H9 (cell line): ENCODE measurements at regions not wholly inside any gene's neighbourhood (a gene's known extent, or its start where the extent isn't known, plus 50 kb on each side); places are given as distances from the start of the nearest gene placed in this dataset.

Experiments used
- DNase-seq: peaks from one replicate; pipeline ENCODE4 v3.0.0-alpha.2; 2017
- H2AFZ ChIP-seq: one replicate; pipeline ENCODE4 v1.6.1; 2013; ENCODE audit warnings: mild to moderate bottlenecking, low read length, control low read depth, moderate library complexity
- H2AK5ac ChIP-seq: 2 replicates; pipeline ENCODE4 v1.6.1; 2013; ENCODE audit warnings: low read length, control low read depth, mixed read lengths; ENCODE audit not compliant: insufficient read length
- H2BK120ac ChIP-seq: one replicate; pipeline ENCODE4 v1.6.1; 2013; ENCODE audit warnings: low read depth, mild to moderate bottlenecking, low read length, control low read depth, inconsistent platforms; ENCODE audit not compliant: poor library complexity, severe bottlenecking
- H2BK12ac ChIP-seq: 2 replicates; pipeline ENCODE4 v1.6.1; 2013; ENCODE audit warnings: low read length, control low read depth, mixed read lengths, low read depth; ENCODE audit not compliant: insufficient read length
- H2BK15ac ChIP-seq: 2 replicates; pipeline ENCODE4 v1.6.1; 2013; ENCODE audit warnings: low read depth, low read length, control low read depth
- H2BK20ac ChIP-seq: one replicate; pipeline ENCODE4 v1.6.1; 2013; ENCODE audit warnings: low read depth, mild to moderate bottlenecking, low read length, control low read depth, inconsistent platforms; ENCODE audit not compliant: poor library complexity, severe bottlenecking
- H2BK5ac ChIP-seq: 2 replicates; pipeline ENCODE4 v1.6.1; 2013; ENCODE audit warnings: low read length, control low read depth, mixed read lengths; ENCODE audit not compliant: insufficient read length
- H3K14ac ChIP-seq: 2 replicates; pipeline ENCODE4 v1.6.1; 2013; ENCODE audit warnings: low read length, control low read depth; ENCODE audit not compliant: insufficient read depth
- H3K18ac ChIP-seq: 2 replicates; pipeline ENCODE4 v1.6.1; 2013; ENCODE audit warnings: low read depth, mild to moderate bottlenecking, mixed read lengths, low read length, control low read depth; ENCODE audit not compliant: insufficient read length
- H3K23ac ChIP-seq: 2 replicates; pipeline ENCODE4 v1.6.1; 2013; ENCODE audit warnings: low read length, control low read depth, mixed read lengths, low read depth; ENCODE audit not compliant: insufficient read length
- H3K23me2 ChIP-seq: 2 replicates; pipeline ENCODE4 v1.6.1; 2013; ENCODE audit warnings: low read depth, mild to moderate bottlenecking, mixed read lengths, low read length, control low read depth; ENCODE audit not compliant: insufficient read length, poor library complexity, severe bottlenecking
- H3K27ac ChIP-seq: 2 replicates; pipeline ENCODE4 v1.5.1; 2013; ENCODE audit warnings: low read length, control low read depth, mixed read lengths, low read depth; ENCODE audit not compliant: insufficient read length
- H3K27me3 ChIP-seq: 2 replicates; pipeline ENCODE4 v1.6.1; 2013; ENCODE audit warnings: low read length, control low read depth, inconsistent platforms; ENCODE audit not compliant: insufficient read depth
- H3K4ac ChIP-seq: 2 replicates; pipeline ENCODE4 v1.6.1; 2013; ENCODE audit warnings: low read depth, mild to moderate bottlenecking, control low read depth, inconsistent platforms, low read length, moderate library complexity
- H3K4me1 ChIP-seq: 2 replicates; pipeline ENCODE4 v1.6.1; 2013; ENCODE audit warnings: low read length, control low read depth, inconsistent platforms; ENCODE audit not compliant: insufficient read depth
- H3K4me2 ChIP-seq: 2 replicates; pipeline ENCODE4 v1.6.1; 2013; ENCODE audit warnings: low read length, control low read depth, mixed read lengths; ENCODE audit not compliant: insufficient read length, insufficient read depth
- H3K56ac ChIP-seq: 2 replicates; pipeline ENCODE4 v1.6.1; 2013; ENCODE audit warnings: low read depth, mild to moderate bottlenecking, mixed read lengths, low read length, control low read depth; ENCODE audit not compliant: insufficient read length
- H3K79me1 ChIP-seq: 2 replicates; pipeline ENCODE4 v1.6.1; 2013; ENCODE audit warnings: low read depth, mild to moderate bottlenecking, moderate library complexity, low read length, control low read depth, inconsistent platforms; ENCODE audit not compliant: insufficient read depth, poor library complexity, severe bottlenecking
- H3K79me2 ChIP-seq: 2 replicates; pipeline ENCODE4 v1.6.1; 2013; ENCODE audit warnings: low read length, control low read depth, inconsistent platforms; ENCODE audit not compliant: insufficient read depth
- H3K9ac ChIP-seq: 2 replicates; pipeline ENCODE4 v1.6.1; 2013; ENCODE audit warnings: low read length, control low read depth, mixed read lengths; ENCODE audit not compliant: insufficient read length; ENCODE audit errors: extremely low read depth
- H3K9me3 ChIP-seq: one replicate; pipeline ENCODE4 v1.6.1; 2013; ENCODE audit warnings: low read depth, low read length, inconsistent platforms; ENCODE audit not compliant: control insufficient read depth
- H3T11ph ChIP-seq: one replicate; pipeline ENCODE4 v1.6.1; 2013; ENCODE audit warnings: mild to moderate bottlenecking, low read length, control low read depth, inconsistent platforms
- H4K20me1 ChIP-seq: one replicate; pipeline ENCODE4 v1.6.1; 2013; ENCODE audit not compliant: control insufficient read depth, insufficient read length, insufficient read depth
- H4K5ac ChIP-seq: 2 replicates; pipeline ENCODE4 v1.6.1; 2013; ENCODE audit warnings: low read depth, mild to moderate bottlenecking, mixed read lengths, low read length, control low read depth; ENCODE audit not compliant: insufficient read length
- H4K8ac ChIP-seq: replicated peaks from 2 replicates; pipeline ENCODE4 v1.6.1; 2013; ENCODE audit warnings: low read length, control low read depth, mixed read lengths, low read depth; ENCODE audit not compliant: insufficient read length
- H4K91ac ChIP-seq: 2 replicates; pipeline ENCODE4 v1.6.1; 2013; ENCODE audit warnings: low read depth, mild to moderate bottlenecking, moderate library complexity, mixed read lengths, low read length, control low read depth; ENCODE audit not compliant: insufficient read length
- H3K27ac Mint-ChIP-seq, 3 experiments: 2 replicates in 2 of 3; 3 replicates in 1 of 3; pipeline ENCODE4 v1.8.0; 2020 to 2021; ENCODE audit warnings: mixed read lengths in 3 of 3, mild to moderate bottlenecking in 1 of 3, moderate library complexity in 1 of 3
- H3K27me3 Mint-ChIP-seq: 2 replicates; pipeline ENCODE4 v1.8.0; 2021; ENCODE audit warnings: low read depth, mild to moderate bottlenecking, moderate library complexity, mixed read lengths
- H3K36me3 Mint-ChIP-seq, 3 experiments: 2 replicates in 2 of 3; 3 replicates in 1 of 3; pipeline ENCODE4 v1.8.0; 2020 to 2021; ENCODE audit warnings: low read depth in 3 of 3, mixed read lengths in 3 of 3; ENCODE audit not compliant: insufficient read depth in 1 of 3
- H3K4me1 Mint-ChIP-seq, 2 experiments: 2 replicates each; pipeline ENCODE4 v1.8.0; 2020; ENCODE audit warnings: mixed read lengths in 2 of 2
- H3K4me3 Mint-ChIP-seq, 2 experiments: 2 replicates in 1 of 2; 3 replicates in 1 of 2; pipeline ENCODE4 v1.8.0; 2020 to 2021; ENCODE audit warnings: mild to moderate bottlenecking in 2 of 2, mixed read lengths in 2 of 2, moderate library complexity in 1 of 2
- H3K9me3 Mint-ChIP-seq, 2 experiments: 2 replicates in 1 of 2; 3 replicates in 1 of 2; pipeline ENCODE4 v1.8.0; 2020; ENCODE audit warnings: mild to moderate bottlenecking in 2 of 2, mixed read lengths in 2 of 2, moderate library complexity in 1 of 2
- WGBS: extraction: QIAGEN DNeasy Blood & Tissue Kit; methylation state at CpG from one replicate; pipeline ENCODE4 v1.1.7; 2013; ENCODE audit warnings: missing lambda C conversion rate, low lambda C conversion rate, mixed read lengths; ENCODE audit not compliant: insufficient read length; ENCODE audit errors: extremely low coverage; 5-methylcytosine and 5-hydroxymethylcytosine counted together
- TF ChIP-seq, protein P1 (sequence below): fragments of 200-600 bp; sonication (generic); conservative IDR thresholded peaks from 3 replicates; pipeline ENCODE4 v1.8.0; 2021; ENCODE audit warnings: antibody characterized with exemption, mild to moderate bottlenecking

- Mint-ChIP-seq H3K36me3 (no peaks in the 10 kb centered on the region), H3K4me3 (no peak overlapping the region), H3K27me3 (no peaks in the 10 kb centered on the region), H3K4me1 (no peaks in the 10 kb centered on the region), H3K27ac (no peak overlapping the region), H3K9me3 (no peaks in the 10 kb centered on the region)
- no CpG with 5 or more reads among the region's 2 CpGs for WGBS
- H3K4me1 ChIP-seq, result no peaks in the 10 kb centered on the region
- no peak overlapping the region for H3T11ph ChIP-seq
- DNase-seq, result no peak
- H3K14ac ChIP-seq, result no peak overlapping the region
- TF ChIP-seq, protein P1, sequence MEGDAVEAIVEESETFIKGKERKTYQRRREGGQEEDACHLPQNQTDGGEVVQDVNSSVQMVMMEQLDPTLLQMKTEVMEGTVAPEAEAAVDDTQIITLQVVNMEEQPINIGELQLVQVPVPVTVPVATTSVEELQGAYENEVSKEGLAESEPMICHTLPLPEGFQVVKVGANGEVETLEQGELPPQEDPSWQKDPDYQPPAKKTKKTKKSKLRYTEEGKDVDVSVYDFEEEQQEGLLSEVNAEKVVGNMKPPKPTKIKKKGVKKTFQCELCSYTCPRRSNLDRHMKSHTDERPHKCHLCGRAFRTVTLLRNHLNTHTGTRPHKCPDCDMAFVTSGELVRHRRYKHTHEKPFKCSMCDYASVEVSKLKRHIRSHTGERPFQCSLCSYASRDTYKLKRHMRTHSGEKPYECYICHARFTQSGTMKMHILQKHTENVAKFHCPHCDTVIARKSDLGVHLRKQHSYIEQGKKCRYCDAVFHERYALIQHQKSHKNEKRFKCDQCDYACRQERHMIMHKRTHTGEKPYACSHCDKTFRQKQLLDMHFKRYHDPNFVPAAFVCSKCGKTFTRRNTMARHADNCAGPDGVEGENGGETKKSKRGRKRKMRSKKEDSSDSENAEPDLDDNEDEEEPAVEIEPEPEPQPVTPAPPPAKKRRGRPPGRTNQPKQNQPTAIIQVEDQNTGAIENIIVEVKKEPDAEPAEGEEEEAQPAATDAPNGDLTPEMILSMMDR, result no peak
- no peak overlapping the region for H3K27ac ChIP-seq
- H4K8ac ChIP-seq, result no peak overlapping the region
- no peak overlapping the region for H2BK5ac ChIP-seq
- H2BK20ac ChIP-seq, result no peak overlapping the region
- no peaks in the 10 kb centered on the region for H3K79me1 ChIP-seq
- H4K91ac ChIP-seq, result no peak overlapping the region
- no peak overlapping the region for H3K23ac ChIP-seq
- no peak overlapping the region for H2BK12ac ChIP-seq
- H3K4ac ChIP-seq, result no peak overlapping the region
- H2AFZ ChIP-seq, result no peak overlapping the region
- H2AK5ac ChIP-seq, result no peak overlapping the region
- no peak overlapping the region for H2BK120ac ChIP-seq
- H3K9ac ChIP-seq, result no peak overlapping the region
- H3K56ac ChIP-seq, result no peak overlapping the region
- no peaks in the 10 kb centered on the region for H3K9me3 ChIP-seq
- no peaks in the 10 kb centered on the region for H3K27me3 ChIP-seq
- H2BK15ac ChIP-seq, result no peak overlapping the region
- H3K79me2 ChIP-seq, result no peaks in the 10 kb centered on the region
- H3K23me2 ChIP-seq, result no peaks in the 10 kb centered on the region
- H4K5ac ChIP-seq, result no peak overlapping the region
- no peak overlapping the region for H3K4me2 ChIP-seq
- H3K18ac ChIP-seq, result no peak overlapping the region
- no peaks in the 10 kb centered on the region for H4K20me1 ChIP-seq
These were observed 360.6 kb upstream of the PRR16 start for GRCh38 chr5:120103495-120103894.
